Naive thymus-derived CD8-positive, alpha-beta T cell (primary cell): ENCODE measurements at regions not wholly inside any gene's neighbourhood (a gene's known extent, or its start where the extent isn't known, plus 50 kb on each side); places are given as distances from the start of the nearest gene placed in this dataset.
A peak's percentile ranks its signal among the peaks of the same experiment; 100 is the strongest.
"Not testable (repeated sequence)": the region's sequence is repeated elsewhere in the genome, so short reads cannot be mapped to it uniquely, and the experiment has no call there.

ENCODE experiments used
- ATAC-seq, 2 donors: fragments of 150-1000 bp; cut with Tn5 transposase in 1 of 2; sonication (Bioruptor Pico), chemical (Tn5 transposase) in 1 of 2; 1 replicate in 1 of 2; 2 replicates in 1 of 2; pipeline ENCODE4 v1.10.0; 2021; ENCODE audit warnings: mild to moderate bottlenecking in 2 of 2, moderate library complexity in 2 of 2
- POLR2A ChIA-PET: fragments of 350-600 bp; sonication (Branson Sonifier 250); formaldehyde crosslinking; loops from one replicate; lab custom pipeline; 2021; ENCODE audit warnings: antibody characterized with exemption; lab: Charles Lee
- DNase-seq, 10 donors: peaks; one replicate each; pipeline versions ENCODE4 v3.0.0 to v3.0.0-alpha.2; 2020 to 2022
- H3K27ac Mint-ChIP-seq, 10 donors: one replicate each; pipeline ENCODE4 v1.8.0; 2020 to 2022; ENCODE audit warnings: mild to moderate bottlenecking in 10 of 10, mixed read lengths in 10 of 10, moderate library complexity in 4 of 10, inconsistent platforms in 1 of 10
- H3K27me3 Mint-ChIP-seq, 5 donors: one replicate each; pipeline ENCODE4 v1.8.0; 2021 to 2022; ENCODE audit warnings: mixed read lengths in 5 of 5
- H3K36me3 Mint-ChIP-seq, 3 donors: one replicate each; pipeline ENCODE4 v1.8.0; 2020 to 2022; ENCODE audit warnings: mixed read lengths in 3 of 3, mild to moderate bottlenecking in 2 of 3, inconsistent platforms in 1 of 3
- H3K4me1 Mint-ChIP-seq, 4 donors: one replicate each; pipeline ENCODE4 v1.8.0; 2021 to 2022; ENCODE audit warnings: mixed read lengths in 4 of 4
- H3K4me3 Mint-ChIP-seq, 10 donors: one replicate each; pipeline ENCODE4 v1.8.0; 2020 to 2022; ENCODE audit warnings: mild to moderate bottlenecking in 10 of 10, mixed read lengths in 10 of 10, moderate library complexity in 6 of 10, inconsistent platforms in 1 of 10
- H3K9me3 Mint-ChIP-seq, 9 donors: one replicate each; pipeline ENCODE4 v1.8.0; 2020 to 2022; ENCODE audit warnings: mixed read lengths in 9 of 9, mild to moderate bottlenecking in 3 of 9, inconsistent platforms in 1 of 9, moderate library complexity in 1 of 9

GRCh38 chr6:28810659-28811053 lies 113.1 kb downstream of the TRIM27 start:
- Mint-ChIP-seq H3K9me3 (peaks cover 7 to 87% (median 45%) of the 10 kb centered on the region in 9 donors), H3K27ac (peak overlapping the region in 4 of 10 donors; percentile 57 to 89 (median 76)), H3K4me3 (peak overlapping the region in 1 of 10 donors; percentile 32), H3K4me1 (peaks cover 3 to 37% (median 10%) of the 10 kb centered on the region in 4 donors), H3K27me3 (peaks cover 68 to 99% (median 91%) of the 10 kb centered on the region in 5 donors), H3K36me3 (peaks cover 18 to 64% (median 25%) of the 10 kb centered on the region in 3 donors)
- POLR2A ChIA-PET, result no interaction called here
- no peak for DNase-seq
- no peak for ATAC-seq

DNA sequence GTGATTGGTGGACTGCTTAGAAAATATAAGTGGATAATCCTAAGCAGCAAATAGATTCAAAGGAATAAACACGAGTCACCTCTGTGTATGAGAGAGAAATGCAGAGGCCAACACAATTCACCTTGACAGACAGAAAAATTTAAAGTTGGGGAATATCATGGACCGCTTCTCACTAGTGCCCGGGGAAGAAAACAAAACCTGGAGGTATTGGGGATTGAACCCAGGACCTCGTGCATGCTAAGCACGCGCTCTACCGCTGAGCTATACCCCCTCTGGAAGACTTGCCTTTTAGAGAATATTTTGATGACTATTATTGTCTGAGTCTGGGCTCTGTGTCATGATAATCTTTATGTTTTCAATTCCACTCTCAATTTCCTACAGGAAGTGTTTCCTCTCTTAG lies 111.9 kb downstream of the TRIM27 start:
- peaks cover 72 to 100% (median 91%) of the 10 kb centered on the region in 5 donors for H3K27me3 Mint-ChIP-seq
- H3K9me3 Mint-ChIP-seq, result peaks cover 7 to 92% (median 42%) of the 10 kb centered on the region in 9 donors
- peaks cover 18 to 66% (median 25%) of the 10 kb centered on the region in 3 donors for H3K36me3 Mint-ChIP-seq
- no peak overlapping the region for H3K27ac Mint-ChIP-seq
- POLR2A ChIA-PET, result no interaction called here
- H3K4me1 Mint-ChIP-seq, result peaks cover 3 to 37% (median 11%) of the 10 kb centered on the region in 4 donors
- ATAC-seq (no peak), DNase-seq (no peak)
- H3K4me3 Mint-ChIP-seq, result no peak overlapping the region

DNA sequence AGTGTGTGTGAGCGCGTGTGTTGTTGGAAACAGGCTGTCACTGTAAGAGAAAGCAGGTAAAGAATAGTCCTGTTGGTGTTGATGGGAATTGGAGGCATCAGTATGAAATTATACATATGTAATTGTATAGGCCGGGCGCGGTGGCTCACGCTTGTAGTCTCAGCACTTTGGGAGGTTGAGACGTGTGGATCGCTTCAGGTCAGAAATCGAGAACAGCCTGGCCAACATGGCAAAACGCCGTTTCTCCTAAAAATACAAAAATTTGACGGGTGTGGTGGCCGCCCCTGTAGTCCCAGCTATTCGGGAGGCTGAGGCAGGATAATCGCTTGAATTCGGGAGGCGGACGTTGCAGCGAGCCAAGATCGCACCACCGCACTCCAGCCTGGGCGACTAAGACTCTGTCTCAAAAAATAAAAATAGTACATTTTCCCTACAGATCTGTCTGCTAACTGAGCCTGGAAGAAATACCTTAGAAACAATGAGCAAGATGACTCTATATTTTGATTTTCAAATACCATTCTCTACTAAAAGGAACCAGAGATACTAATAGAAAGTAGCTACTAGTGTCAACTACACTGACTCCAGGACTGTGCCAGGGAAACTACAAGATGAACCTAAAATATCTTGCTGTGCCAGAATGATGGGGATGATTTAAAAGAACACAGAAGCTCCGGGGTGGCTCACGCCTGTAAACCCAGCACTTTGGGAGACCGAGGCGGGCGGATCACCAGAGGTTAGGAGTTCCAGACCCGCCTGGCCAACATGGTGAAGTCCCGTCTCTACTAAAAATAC lies 110.8 kb downstream of the TRIM27 start:
- POLR2A ChIA-PET, result no interaction called here
- H3K4me3 Mint-ChIP-seq, result peak overlapping the region in 1 of 10 donors; percentile 41
- H3K27ac Mint-ChIP-seq, result peak overlapping the region in 2 of 10 donors; percentile 59 to 73
- H3K36me3 Mint-ChIP-seq, result peaks cover 18 to 67% (median 22%) of the 10 kb centered on the region in 3 donors
- peaks cover 7 to 88% (median 37%) of the 10 kb centered on the region in 9 donors for H3K9me3 Mint-ChIP-seq
- ATAC-seq (no peak), DNase-seq (no peak)
- peaks cover 73 to 100% (median 89%) of the 10 kb centered on the region in 5 donors for H3K27me3 Mint-ChIP-seq
- H3K4me1 Mint-ChIP-seq, result peaks cover 6 to 40% (median 12%) of the 10 kb centered on the region in 4 donors

DNA sequence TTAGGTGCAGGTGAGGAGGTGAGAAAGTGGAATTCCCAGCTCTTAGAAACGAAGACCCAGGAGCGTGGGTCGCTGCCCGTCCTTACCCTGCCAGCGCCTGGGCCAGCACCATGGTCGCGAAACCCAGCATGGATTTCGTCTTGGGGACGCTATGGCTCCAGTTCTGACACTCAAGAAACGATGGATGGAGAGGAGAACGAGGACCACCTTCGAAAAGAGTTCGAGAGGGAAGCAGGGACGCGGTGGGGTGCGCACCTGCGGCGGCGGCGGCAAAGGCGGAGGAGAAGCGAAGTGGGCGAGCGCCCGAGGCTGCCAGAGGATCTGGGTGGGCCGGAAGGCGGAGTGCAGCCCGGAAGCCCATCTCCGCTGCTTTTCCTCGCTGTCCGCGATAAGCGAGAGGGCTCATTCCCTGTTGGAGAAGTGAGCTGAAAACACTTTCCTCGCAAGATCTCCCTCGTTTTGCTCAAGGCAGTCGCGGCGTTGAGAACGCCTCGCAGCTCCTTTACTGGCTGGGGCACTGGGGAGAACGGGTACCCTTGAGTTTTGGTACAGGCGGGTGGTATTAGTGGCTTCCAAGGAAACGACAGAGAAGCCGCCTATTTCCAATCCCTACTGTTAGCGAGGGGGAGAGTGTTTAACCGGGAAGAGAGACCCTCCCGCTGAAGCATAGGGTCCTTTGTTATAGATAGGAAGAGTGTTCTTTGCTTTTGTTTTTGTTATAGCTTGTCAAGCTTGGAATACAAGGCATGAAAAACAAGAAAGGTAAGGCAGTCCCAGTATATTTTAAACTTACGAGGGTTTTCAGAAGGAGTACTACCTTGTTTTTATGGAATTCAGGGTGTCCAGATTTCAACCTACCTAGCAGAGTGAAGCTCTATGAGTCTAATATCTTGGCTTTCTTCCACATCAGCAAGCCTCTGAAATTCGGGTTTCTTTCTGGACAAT lies 109.5 kb downstream of the TRIM27 start:
- H3K4me3 Mint-ChIP-seq, result peak overlapping the region; percentile 6 to 74 (median 45)
- DNase-seq (no peak), ATAC-seq (no peak)
- H3K27ac Mint-ChIP-seq, result peak overlapping the region in 3 of 10 donors; percentile 16 to 71 (median 60)
- H3K4me1 Mint-ChIP-seq, result peaks cover 6 to 37% (median 13%) of the 10 kb centered on the region in 4 donors
- POLR2A ChIA-PET, result no interaction called here
- peaks cover 73 to 96% (median 90%) of the 10 kb centered on the region in 5 donors for H3K27me3 Mint-ChIP-seq
- peaks cover 16 to 62% (median 18%) of the 10 kb centered on the region in 3 donors for H3K36me3 Mint-ChIP-seq
- peaks cover 7 to 77% (median 35%) of the 10 kb centered on the region in 9 donors for H3K9me3 Mint-ChIP-seq

DNA sequence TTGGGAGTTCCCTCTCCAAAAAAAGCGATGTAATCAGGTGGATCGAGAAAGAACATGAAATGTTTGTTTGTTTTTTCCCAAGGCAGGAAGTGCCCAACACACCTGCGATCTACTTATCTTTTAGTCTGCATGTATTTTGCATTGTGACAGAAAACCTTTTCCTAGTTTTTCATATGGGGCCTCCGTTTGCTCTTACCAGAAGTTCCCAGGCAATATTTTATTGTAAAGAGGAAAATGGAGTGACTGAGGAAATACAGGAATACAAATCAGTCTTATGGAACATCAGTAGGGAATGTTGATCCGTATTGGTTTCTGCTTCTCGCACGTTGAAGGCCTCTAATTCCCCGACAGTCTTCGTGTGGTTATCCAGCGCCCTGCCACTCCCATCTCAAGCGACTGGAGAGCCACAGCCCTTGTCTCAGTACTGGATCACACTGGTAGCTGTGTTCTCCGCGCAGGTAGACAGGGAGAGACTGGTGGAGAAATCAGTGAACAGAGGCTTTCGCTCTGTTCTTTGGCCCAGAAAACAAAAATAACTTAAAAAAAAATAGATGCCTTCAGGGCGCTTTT lies 107.4 kb downstream of the TRIM27 start:
- H3K27ac Mint-ChIP-seq, result peak overlapping the region in 1 of 10 donors; percentile 15
- ATAC-seq (no peak), DNase-seq (no peak)
- H3K4me3 Mint-ChIP-seq, result no peak overlapping the region
- peaks cover 7 to 46% (median 18%) of the 10 kb centered on the region in 3 donors for H3K36me3 Mint-ChIP-seq
- H3K9me3 Mint-ChIP-seq, result peaks cover 5 to 58% (median 30%) of the 10 kb centered on the region in 9 donors
- peaks cover 6 to 25% (median 9%) of the 10 kb centered on the region in 4 donors for H3K4me1 Mint-ChIP-seq
- POLR2A ChIA-PET, result no interaction called here
- H3K27me3 Mint-ChIP-seq, result peaks cover 68 to 92% (median 83%) of the 10 kb centered on the region in 5 donors

GRCh38 chr6:28816909-28817807 lies 106.6 kb downstream of the TRIM27 start:
- DNase-seq (no peak), ATAC-seq (no peak)
- Mint-ChIP-seq H3K4me1 (peaks cover 6 to 25% (median 9%) of the 10 kb centered on the region in 4 donors), H3K9me3 (peaks cover 5 to 56% (median 30%) of the 10 kb centered on the region in 9 donors), H3K36me3 (peaks cover 10 to 38% (median 18%) of the 10 kb centered on the region in 3 donors), H3K27me3 (peaks cover 64 to 92% (median 80%) of the 10 kb centered on the region in 5 donors), H3K27ac (no peak overlapping the region), H3K4me3 (no peak overlapping the region)
- POLR2A ChIA-PET, result no interaction called here

GRCh38 chr6:28817808-28818145 lies 106.0 kb downstream of the TRIM27 start:
- peaks cover 6 to 18% (median 9%) of the 10 kb centered on the region in 4 donors for H3K4me1 Mint-ChIP-seq
- H3K27me3 Mint-ChIP-seq, result peaks cover 60 to 88% (median 76%) of the 10 kb centered on the region in 5 donors
- no peak for ATAC-seq
- H3K36me3 Mint-ChIP-seq, result peaks cover 8 to 32% (median 15%) of the 10 kb centered on the region in 3 donors
- H3K9me3 Mint-ChIP-seq, result peaks cover 2 to 51% (median 27%) of the 10 kb centered on the region in 9 donors
- H3K27ac Mint-ChIP-seq, result no peak overlapping the region
- no peak overlapping the region for H3K4me3 Mint-ChIP-seq
- POLR2A ChIA-PET, result no interaction called here
- no peak for DNase-seq

DNA sequence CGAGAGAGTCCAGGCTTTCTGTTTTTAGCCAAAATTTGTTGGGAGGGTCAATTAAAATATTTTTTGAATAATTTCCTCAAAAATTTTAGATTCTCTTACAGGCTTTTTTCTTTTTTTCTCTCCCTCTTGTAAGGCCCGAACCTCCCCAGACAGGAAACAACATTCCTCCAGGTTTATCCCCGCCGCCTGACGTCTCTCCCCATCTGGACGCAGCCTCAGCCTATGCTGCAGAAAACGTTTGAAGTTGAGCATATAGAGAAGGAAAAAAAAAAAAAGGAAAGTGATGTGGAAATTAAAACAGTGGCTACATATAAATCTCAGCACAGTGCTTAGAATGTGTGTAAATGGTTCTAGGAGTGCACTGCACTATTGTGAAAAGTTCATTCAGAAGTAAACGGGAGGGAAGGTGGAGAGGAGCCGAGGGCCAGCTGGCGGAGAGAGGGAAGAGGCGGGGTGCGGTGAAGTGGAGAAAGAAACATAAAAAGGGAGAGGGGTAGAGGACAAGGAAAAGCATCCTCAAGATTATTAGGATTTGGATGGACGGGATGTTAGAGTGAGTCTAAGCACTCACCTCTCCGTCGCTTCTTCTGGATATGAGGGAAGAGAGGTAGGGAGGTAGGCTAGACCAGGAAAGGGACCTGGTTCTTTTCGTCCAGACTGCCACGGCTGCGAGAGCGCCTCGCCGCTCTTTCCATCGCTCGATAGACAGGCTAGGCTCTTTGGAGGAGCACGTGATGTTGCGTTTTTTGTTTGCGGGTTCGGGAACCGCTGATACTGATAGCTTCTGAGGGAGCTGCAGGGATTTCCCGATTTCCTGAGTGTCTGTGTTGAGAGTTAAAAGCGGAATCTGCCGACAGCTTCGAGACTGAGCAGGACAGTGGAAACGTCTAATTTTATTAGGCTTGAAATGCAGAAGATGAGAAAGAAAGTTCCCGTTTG lies 98.7 kb downstream of the TRIM27 start:
- Mint-ChIP-seq H3K4me1 (peaks cover 7 to 14% (median 10%) of the 10 kb centered on the region in 4 donors), H3K36me3 (peaks cover 6 to 11% (median 8%) of the 10 kb centered on the region in 3 donors), H3K27ac (peak overlapping the region in 1 of 10 donors; percentile 82), H3K4me3 (peak overlapping the region in 5 of 10 donors; percentile 11 to 59 (median 42)), H3K9me3 (peaks cover 0 to 12% (median 4%) of the 10 kb centered on the region in 9 donors), H3K27me3 (peaks cover 65 to 95% (median 80%) of the 10 kb centered on the region in 5 donors)
- POLR2A ChIA-PET, result interaction anchor here (1.3 kb wide), 1 partner anchor 13 kb away, joined by 4 read pairs; no protein-coding TSS in a partner anchor
- DNase-seq (no peak), ATAC-seq (no peak)

DNA sequence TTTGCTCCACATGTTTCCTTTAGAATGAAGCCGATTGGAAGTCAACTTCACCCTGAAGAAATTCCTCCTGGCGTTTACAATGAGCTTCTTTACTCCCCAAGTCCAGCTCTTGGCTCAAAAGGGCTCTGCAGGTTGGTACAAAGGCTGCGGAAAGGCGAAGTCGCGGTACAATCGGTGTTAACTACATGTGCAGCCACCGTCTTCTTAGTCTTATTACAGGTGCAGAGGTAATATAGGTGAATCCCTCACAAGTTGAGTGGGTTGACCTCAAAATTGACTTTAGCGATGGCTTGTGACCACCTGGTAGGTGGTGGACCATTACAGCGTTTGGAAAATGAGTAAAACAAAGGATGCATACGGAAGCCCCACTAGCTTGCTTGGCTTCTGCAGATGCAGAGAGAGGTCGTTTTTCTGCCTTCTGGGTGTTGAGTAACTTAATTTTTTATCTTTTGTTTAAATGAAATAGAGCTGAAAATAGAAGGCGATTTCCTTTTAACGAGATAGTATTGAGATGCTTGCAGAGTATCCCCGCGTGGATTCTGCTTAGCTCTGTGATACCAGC lies 98.0 kb downstream of the TRIM27 start:
- H3K27me3 Mint-ChIP-seq, result peaks cover 68 to 100% (median 82%) of the 10 kb centered on the region in 5 donors

GRCh38 chr6:28831683-28832082 lies 92.1 kb downstream of the TRIM27 start:
- ATAC-seq, DNase-seq, H3K36me3 Mint-ChIP-seq, H3K4me3 Mint-ChIP-seq, H3K9me3 Mint-ChIP-seq, H3K27ac Mint-ChIP-seq, H3K4me1 Mint-ChIP-seq, POLR2A ChIA-PET: not testable (repeated sequence)
- peaks cover 53 to 67% (median 65%) of the 10 kb centered on the region in 5 donors for H3K27me3 Mint-ChIP-seq

More for the DNA sequence above, 98.0 kb downstream of the TRIM27 start:
- H3K27ac Mint-ChIP-seq, result peak overlapping the region in 1 of 10 donors; percentile 82
- H3K9me3 Mint-ChIP-seq, result peaks cover 0 to 12% (median 4%) of the 10 kb centered on the region in 9 donors
- H3K36me3 Mint-ChIP-seq, result peaks cover 6 to 11% (median 8%) of the 10 kb centered on the region in 3 donors
- H3K4me3 Mint-ChIP-seq, result peak overlapping the region in 3 of 10 donors; percentile 35 to 59 (median 42)
- POLR2A ChIA-PET, result interaction anchor here (0.6 to 1.3 kb wide), 2 partner anchors 12 to 121 kb away, joined by 3 to 4 read pairs; no protein-coding TSS in a partner anchor
- no peak for DNase-seq
- ATAC-seq, result no peak
- H3K4me1 Mint-ChIP-seq, result peaks cover 7 to 14% (median 10%) of the 10 kb centered on the region in 4 donors
